H9 (cell line): ENCODE measurements at regions not wholly inside any gene's neighbourhood (a gene's known extent, or its start where the extent isn't known, plus 50 kb on each side); places are given as distances from the start of the nearest gene placed in this dataset.

Experiments used
- DNase-seq: peaks from one replicate; pipeline ENCODE4 v3.0.0-alpha.2; 2017
- H2AFZ ChIP-seq: one replicate; pipeline ENCODE4 v1.6.1; 2013; ENCODE audit warnings: mild to moderate bottlenecking, low read length, control low read depth, moderate library complexity
- H2AK5ac ChIP-seq: 2 replicates; pipeline ENCODE4 v1.6.1; 2013; ENCODE audit warnings: low read length, control low read depth, mixed read lengths; ENCODE audit not compliant: insufficient read length
- H2BK120ac ChIP-seq: one replicate; pipeline ENCODE4 v1.6.1; 2013; ENCODE audit warnings: low read depth, mild to moderate bottlenecking, low read length, control low read depth, inconsistent platforms; ENCODE audit not compliant: poor library complexity, severe bottlenecking
- H2BK12ac ChIP-seq: 2 replicates; pipeline ENCODE4 v1.6.1; 2013; ENCODE audit warnings: low read length, control low read depth, mixed read lengths, low read depth; ENCODE audit not compliant: insufficient read length
- H2BK15ac ChIP-seq: 2 replicates; pipeline ENCODE4 v1.6.1; 2013; ENCODE audit warnings: low read depth, low read length, control low read depth
- H2BK20ac ChIP-seq: one replicate; pipeline ENCODE4 v1.6.1; 2013; ENCODE audit warnings: low read depth, mild to moderate bottlenecking, low read length, control low read depth, inconsistent platforms; ENCODE audit not compliant: poor library complexity, severe bottlenecking
- H2BK5ac ChIP-seq: 2 replicates; pipeline ENCODE4 v1.6.1; 2013; ENCODE audit warnings: low read length, control low read depth, mixed read lengths; ENCODE audit not compliant: insufficient read length
- H3K14ac ChIP-seq: 2 replicates; pipeline ENCODE4 v1.6.1; 2013; ENCODE audit warnings: low read length, control low read depth; ENCODE audit not compliant: insufficient read depth
- H3K18ac ChIP-seq: 2 replicates; pipeline ENCODE4 v1.6.1; 2013; ENCODE audit warnings: low read depth, mild to moderate bottlenecking, mixed read lengths, low read length, control low read depth; ENCODE audit not compliant: insufficient read length
- H3K23ac ChIP-seq: 2 replicates; pipeline ENCODE4 v1.6.1; 2013; ENCODE audit warnings: low read length, control low read depth, mixed read lengths, low read depth; ENCODE audit not compliant: insufficient read length
- H3K23me2 ChIP-seq: 2 replicates; pipeline ENCODE4 v1.6.1; 2013; ENCODE audit warnings: low read depth, mild to moderate bottlenecking, mixed read lengths, low read length, control low read depth; ENCODE audit not compliant: insufficient read length, poor library complexity, severe bottlenecking
- H3K27ac ChIP-seq: 2 replicates; pipeline ENCODE4 v1.5.1; 2013; ENCODE audit warnings: low read length, control low read depth, mixed read lengths, low read depth; ENCODE audit not compliant: insufficient read length
- H3K27me3 ChIP-seq: 2 replicates; pipeline ENCODE4 v1.6.1; 2013; ENCODE audit warnings: low read length, control low read depth, inconsistent platforms; ENCODE audit not compliant: insufficient read depth
- H3K4ac ChIP-seq: 2 replicates; pipeline ENCODE4 v1.6.1; 2013; ENCODE audit warnings: low read depth, mild to moderate bottlenecking, control low read depth, inconsistent platforms, low read length, moderate library complexity
- H3K4me1 ChIP-seq: 2 replicates; pipeline ENCODE4 v1.6.1; 2013; ENCODE audit warnings: low read length, control low read depth, inconsistent platforms; ENCODE audit not compliant: insufficient read depth
- H3K4me2 ChIP-seq: 2 replicates; pipeline ENCODE4 v1.6.1; 2013; ENCODE audit warnings: low read length, control low read depth, mixed read lengths; ENCODE audit not compliant: insufficient read length, insufficient read depth
- H3K56ac ChIP-seq: 2 replicates; pipeline ENCODE4 v1.6.1; 2013; ENCODE audit warnings: low read depth, mild to moderate bottlenecking, mixed read lengths, low read length, control low read depth; ENCODE audit not compliant: insufficient read length
- H3K79me1 ChIP-seq: 2 replicates; pipeline ENCODE4 v1.6.1; 2013; ENCODE audit warnings: low read depth, mild to moderate bottlenecking, moderate library complexity, low read length, control low read depth, inconsistent platforms; ENCODE audit not compliant: insufficient read depth, poor library complexity, severe bottlenecking
- H3K79me2 ChIP-seq: 2 replicates; pipeline ENCODE4 v1.6.1; 2013; ENCODE audit warnings: low read length, control low read depth, inconsistent platforms; ENCODE audit not compliant: insufficient read depth
- H3K9ac ChIP-seq: 2 replicates; pipeline ENCODE4 v1.6.1; 2013; ENCODE audit warnings: low read length, control low read depth, mixed read lengths; ENCODE audit not compliant: insufficient read length; ENCODE audit errors: extremely low read depth
- H3K9me3 ChIP-seq: one replicate; pipeline ENCODE4 v1.6.1; 2013; ENCODE audit warnings: low read depth, low read length, inconsistent platforms; ENCODE audit not compliant: control insufficient read depth
- H3T11ph ChIP-seq: one replicate; pipeline ENCODE4 v1.6.1; 2013; ENCODE audit warnings: mild to moderate bottlenecking, low read length, control low read depth, inconsistent platforms
- H4K20me1 ChIP-seq: one replicate; pipeline ENCODE4 v1.6.1; 2013; ENCODE audit not compliant: control insufficient read depth, insufficient read length, insufficient read depth
- H4K5ac ChIP-seq: 2 replicates; pipeline ENCODE4 v1.6.1; 2013; ENCODE audit warnings: low read depth, mild to moderate bottlenecking, mixed read lengths, low read length, control low read depth; ENCODE audit not compliant: insufficient read length
- H4K8ac ChIP-seq: replicated peaks from 2 replicates; pipeline ENCODE4 v1.6.1; 2013; ENCODE audit warnings: low read length, control low read depth, mixed read lengths, low read depth; ENCODE audit not compliant: insufficient read length
- H4K91ac ChIP-seq: 2 replicates; pipeline ENCODE4 v1.6.1; 2013; ENCODE audit warnings: low read depth, mild to moderate bottlenecking, moderate library complexity, mixed read lengths, low read length, control low read depth; ENCODE audit not compliant: insufficient read length
- H3K27ac Mint-ChIP-seq, 3 experiments: 2 replicates in 2 of 3; 3 replicates in 1 of 3; pipeline ENCODE4 v1.8.0; 2020 to 2021; ENCODE audit warnings: mixed read lengths in 3 of 3, mild to moderate bottlenecking in 1 of 3, moderate library complexity in 1 of 3
- H3K27me3 Mint-ChIP-seq: 2 replicates; pipeline ENCODE4 v1.8.0; 2021; ENCODE audit warnings: low read depth, mild to moderate bottlenecking, moderate library complexity, mixed read lengths
- H3K36me3 Mint-ChIP-seq, 3 experiments: 2 replicates in 2 of 3; 3 replicates in 1 of 3; pipeline ENCODE4 v1.8.0; 2020 to 2021; ENCODE audit warnings: low read depth in 3 of 3, mixed read lengths in 3 of 3; ENCODE audit not compliant: insufficient read depth in 1 of 3
- H3K4me1 Mint-ChIP-seq, 2 experiments: 2 replicates each; pipeline ENCODE4 v1.8.0; 2020; ENCODE audit warnings: mixed read lengths in 2 of 2
- H3K4me3 Mint-ChIP-seq, 2 experiments: 2 replicates in 1 of 2; 3 replicates in 1 of 2; pipeline ENCODE4 v1.8.0; 2020 to 2021; ENCODE audit warnings: mild to moderate bottlenecking in 2 of 2, mixed read lengths in 2 of 2, moderate library complexity in 1 of 2
- H3K9me3 Mint-ChIP-seq, 2 experiments: 2 replicates in 1 of 2; 3 replicates in 1 of 2; pipeline ENCODE4 v1.8.0; 2020; ENCODE audit warnings: mild to moderate bottlenecking in 2 of 2, mixed read lengths in 2 of 2, moderate library complexity in 1 of 2
- WGBS: extraction: QIAGEN DNeasy Blood & Tissue Kit; methylation state at CpG from one replicate; pipeline ENCODE4 v1.1.7; 2013; ENCODE audit warnings: missing lambda C conversion rate, low lambda C conversion rate, mixed read lengths; ENCODE audit not compliant: insufficient read length; ENCODE audit errors: extremely low coverage; 5-methylcytosine and 5-hydroxymethylcytosine counted together
- TF ChIP-seq, protein P1 (sequence below): fragments of 200-600 bp; sonication (generic); conservative IDR thresholded peaks from 3 replicates; pipeline ENCODE4 v1.8.0; 2021; ENCODE audit warnings: antibody characterized with exemption, mild to moderate bottlenecking

DNA sequence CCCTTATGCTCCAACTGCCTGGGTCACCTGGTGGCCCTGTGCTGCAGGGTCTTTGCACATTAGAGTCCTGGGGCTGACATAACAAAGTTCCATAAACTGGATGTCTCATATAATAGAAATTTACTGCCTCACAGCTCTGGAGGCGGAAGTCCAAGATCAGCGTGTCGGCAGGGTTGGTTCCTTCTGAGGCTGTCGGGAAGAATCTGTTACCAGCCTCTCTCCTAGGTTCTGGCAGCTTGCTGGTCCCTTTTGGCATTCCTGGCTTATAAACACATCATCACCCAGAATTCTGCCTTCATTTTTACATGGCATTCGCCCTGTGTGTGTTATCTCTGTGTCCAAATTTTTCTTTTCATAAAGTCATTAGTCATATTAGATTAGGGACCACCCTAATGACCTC lies 170.5 kb downstream of the NDUFA10 start:
- H2BK15ac ChIP-seq, result no peak overlapping the region
- no peak overlapping the region for H2BK5ac ChIP-seq

More for the DNA sequence above, 170.5 kb downstream of the NDUFA10 start:
- H3K9ac ChIP-seq, result no peak overlapping the region
- H2BK20ac ChIP-seq, result no peak overlapping the region
- H3K4me2 ChIP-seq, result no peak overlapping the region
- Mint-ChIP-seq H3K4me3 (no peak overlapping the region), H3K36me3 (peaks cover 0 to 6% (median 3%) of the 10 kb centered on the region in 3 experiments; a peak in 4 of 7 replicates), H3K9me3 (peaks cover 28 to 29% of the 10 kb centered on the region in 2 experiments), H3K27ac (no peak overlapping the region), H3K4me1 (no peaks in the 10 kb centered on the region), H3K27me3 (peaks cover 9% of the 10 kb centered on the region)
- no peak overlapping the region for H2AFZ ChIP-seq
- WGBS, result no CpG with 5 or more reads among the region's 5 CpGs
- H3K27ac ChIP-seq, result no peak overlapping the region
- H3T11ph ChIP-seq, result no peak overlapping the region
- no peak overlapping the region for H4K91ac ChIP-seq
- H4K20me1 ChIP-seq, result no peaks in the 10 kb centered on the region
- H3K23me2 ChIP-seq, result no peaks in the 10 kb centered on the region
- H2BK120ac ChIP-seq, result no peak overlapping the region
- no peak overlapping the region for H2BK12ac ChIP-seq
- TF ChIP-seq, protein P1, sequence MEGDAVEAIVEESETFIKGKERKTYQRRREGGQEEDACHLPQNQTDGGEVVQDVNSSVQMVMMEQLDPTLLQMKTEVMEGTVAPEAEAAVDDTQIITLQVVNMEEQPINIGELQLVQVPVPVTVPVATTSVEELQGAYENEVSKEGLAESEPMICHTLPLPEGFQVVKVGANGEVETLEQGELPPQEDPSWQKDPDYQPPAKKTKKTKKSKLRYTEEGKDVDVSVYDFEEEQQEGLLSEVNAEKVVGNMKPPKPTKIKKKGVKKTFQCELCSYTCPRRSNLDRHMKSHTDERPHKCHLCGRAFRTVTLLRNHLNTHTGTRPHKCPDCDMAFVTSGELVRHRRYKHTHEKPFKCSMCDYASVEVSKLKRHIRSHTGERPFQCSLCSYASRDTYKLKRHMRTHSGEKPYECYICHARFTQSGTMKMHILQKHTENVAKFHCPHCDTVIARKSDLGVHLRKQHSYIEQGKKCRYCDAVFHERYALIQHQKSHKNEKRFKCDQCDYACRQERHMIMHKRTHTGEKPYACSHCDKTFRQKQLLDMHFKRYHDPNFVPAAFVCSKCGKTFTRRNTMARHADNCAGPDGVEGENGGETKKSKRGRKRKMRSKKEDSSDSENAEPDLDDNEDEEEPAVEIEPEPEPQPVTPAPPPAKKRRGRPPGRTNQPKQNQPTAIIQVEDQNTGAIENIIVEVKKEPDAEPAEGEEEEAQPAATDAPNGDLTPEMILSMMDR, result no peak
- H3K27me3 ChIP-seq, result no peaks in the 10 kb centered on the region
- H3K56ac ChIP-seq, result no peak overlapping the region
- no peak overlapping the region for H3K4ac ChIP-seq
- H2AK5ac ChIP-seq, result no peak overlapping the region
- no peak overlapping the region for H3K18ac ChIP-seq
- H3K23ac ChIP-seq, result no peak overlapping the region
- no peaks in the 10 kb centered on the region for H3K4me1 ChIP-seq
- no peak for DNase-seq
- no peaks in the 10 kb centered on the region for H3K79me2 ChIP-seq
- no peak overlapping the region for H4K5ac ChIP-seq
- H3K14ac ChIP-seq, result no peak overlapping the region
- H3K79me1 ChIP-seq, result no peaks in the 10 kb centered on the region
- peaks cover 10% of the 10 kb centered on the region for H3K9me3 ChIP-seq
- no peak overlapping the region for H4K8ac ChIP-seq
